SJSA1 (cell line): ENCODE measurements at regions not wholly inside any gene's neighbourhood (a gene's known extent, or its start where the extent isn't known, plus 50 kb on each side); places are given as distances from the start of the nearest gene placed in this dataset.

Source experiments
- DNase-seq, 2 experiments: peaks; one replicate each; pipeline ENCODE4 v3.0.0-alpha.2; 2015 to 2020; ENCODE audit warnings: low spot score in 2 of 2, low read depth in 1 of 2
- H3K27ac ChIP-seq: fragments of 250-450 bp; sonication (Bioruptor Pico); 2 replicates; pipeline ENCODE4 v1.5.1; 2020; ENCODE audit warnings: mild to moderate bottlenecking, moderate library complexity
- H3K27me3 ChIP-seq: fragments of 250-450 bp; sonication (Bioruptor Pico); replicated peaks from 2 replicates; pipeline ENCODE4 v1.5.1; 2020; ENCODE audit warnings: mild to moderate bottlenecking, moderate library complexity
- H3K36me3 ChIP-seq: fragments of 250-450 bp; sonication (Bioruptor Pico); 2 replicates; pipeline ENCODE4 v1.5.1; 2020; ENCODE audit warnings: mild to moderate bottlenecking
- H3K4me1 ChIP-seq: fragments of 250-450 bp; sonication (Bioruptor Pico); replicated peaks from 2 replicates; pipeline ENCODE4 v1.6.1; 2021; ENCODE audit warnings: mild to moderate bottlenecking
- H3K4me3 ChIP-seq: fragments of 250-450 bp; sonication (Bioruptor Pico); 2 replicates; pipeline ENCODE4 v1.5.1; 2020; ENCODE audit warnings: mild to moderate bottlenecking
- H3K9me3 ChIP-seq: fragments of 250-450 bp; sonication (Bioruptor Pico); replicated peaks from 2 replicates; pipeline ENCODE4 v1.5.1; 2020; ENCODE audit warnings: mild to moderate bottlenecking

- no peaks in the 10 kb centered on the region; the same call in 1 of the 2 replicates for H3K9me3 ChIP-seq
- H3K36me3 ChIP-seq = no peaks in the 10 kb centered on the region
- no peaks in the 10 kb centered on the region for H3K27me3 ChIP-seq
- no peak for DNase-seq
- H3K4me3 ChIP-seq = no peak overlapping the region
- H3K4me1 ChIP-seq = peaks cover 54% of the 10 kb centered on the region
- no peak overlapping the region for H3K27ac ChIP-seq
These were observed 158.3 kb upstream of the MEF2C start for GRCh38 chr5:89041249-89041779.

GRCh38 chr5:89036704-89037489 lies 153.9 kb upstream of the MEF2C start:
- H3K4me1 ChIP-seq = peaks cover 47% of the 10 kb centered on the region
- DNase-seq = peak; percentile 87 to 88
- no peaks in the 10 kb centered on the region; the same call in 1 of the 2 replicates for H3K9me3 ChIP-seq
- peak overlapping the region; percentile 75 for H3K27ac ChIP-seq
- H3K36me3 ChIP-seq = no peaks in the 10 kb centered on the region
- H3K27me3 ChIP-seq = no peaks in the 10 kb centered on the region
- no peak overlapping the region for H3K4me3 ChIP-seq

DNA sequence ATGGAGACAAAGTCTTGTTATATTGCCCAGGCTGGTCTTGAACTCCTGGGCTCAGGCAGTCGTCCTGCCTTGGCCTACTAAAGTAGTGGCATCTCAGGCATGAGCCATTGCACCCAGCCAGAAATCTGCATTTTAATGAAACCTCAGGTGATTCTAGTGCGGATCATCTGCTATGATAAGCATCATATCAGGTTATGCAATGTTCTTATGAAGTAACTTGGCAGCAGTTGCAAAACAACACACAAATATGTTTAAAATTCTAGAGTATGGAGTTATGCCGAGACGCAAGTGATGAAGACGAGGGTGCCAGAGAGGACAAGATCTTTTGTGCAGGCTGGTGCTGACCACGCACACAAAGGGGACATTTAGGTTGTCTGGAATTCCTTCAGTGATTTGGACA lies 153.2 kb upstream of the MEF2C start:
- peaks cover 41% of the 10 kb centered on the region for H3K4me1 ChIP-seq
- H3K4me3 ChIP-seq = no peak overlapping the region
- H3K27me3 ChIP-seq = no peaks in the 10 kb centered on the region
- H3K9me3 ChIP-seq = no peaks in the 10 kb centered on the region; the same call in 1 of the 2 replicates
- no peak overlapping the region for H3K27ac ChIP-seq
- no peak for DNase-seq
- H3K36me3 ChIP-seq = no peaks in the 10 kb centered on the region

DNA sequence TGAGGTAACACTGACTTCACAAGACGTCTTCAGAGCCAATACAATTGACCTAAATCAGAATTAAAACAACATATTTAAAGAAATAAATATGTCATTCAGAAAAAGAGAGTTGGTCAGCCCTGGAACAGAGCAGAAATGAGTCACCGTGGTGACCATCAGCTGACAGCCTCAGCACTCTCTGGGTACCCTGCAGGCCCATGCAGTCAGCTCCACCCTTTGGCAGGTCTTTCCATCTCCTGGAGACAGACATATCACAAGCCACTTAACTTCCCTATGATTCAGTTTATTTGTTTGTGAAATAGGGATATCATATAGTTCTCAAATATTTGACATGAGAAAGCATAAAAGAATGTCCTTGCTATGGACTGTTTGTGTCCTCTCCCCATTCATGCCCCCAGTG lies 151.6 kb upstream of the MEF2C start:
- Histone ChIP-seq H3K9me3 (no peaks in the 10 kb centered on the region; the same call in 1 of the 2 replicates), H3K4me1 (peaks cover 39% of the 10 kb centered on the region), H3K4me3 (no peak overlapping the region), H3K27ac (peak overlapping the region; percentile 9; the same call in 1 of the 2 replicates), H3K36me3 (no peaks in the 10 kb centered on the region), H3K27me3 (no peaks in the 10 kb centered on the region)
- peak; percentile 61 to 74 for DNase-seq

- H3K27me3 ChIP-seq = no peaks in the 10 kb centered on the region
- DNase-seq = no peak
- H3K4me1 ChIP-seq = peaks cover 23% of the 10 kb centered on the region
- H3K4me3 ChIP-seq = no peak overlapping the region
- 0 out of 2 replicates have a peak, but pooled peaks cover 3% of the 10 kb centered on the region for H3K9me3 ChIP-seq
- no peak overlapping the region for H3K27ac ChIP-seq
- no peaks in the 10 kb centered on the region for H3K36me3 ChIP-seq
These were observed 147.8 kb upstream of the MEF2C start for GRCh38 chr5:89030798-89031197.

DNA sequence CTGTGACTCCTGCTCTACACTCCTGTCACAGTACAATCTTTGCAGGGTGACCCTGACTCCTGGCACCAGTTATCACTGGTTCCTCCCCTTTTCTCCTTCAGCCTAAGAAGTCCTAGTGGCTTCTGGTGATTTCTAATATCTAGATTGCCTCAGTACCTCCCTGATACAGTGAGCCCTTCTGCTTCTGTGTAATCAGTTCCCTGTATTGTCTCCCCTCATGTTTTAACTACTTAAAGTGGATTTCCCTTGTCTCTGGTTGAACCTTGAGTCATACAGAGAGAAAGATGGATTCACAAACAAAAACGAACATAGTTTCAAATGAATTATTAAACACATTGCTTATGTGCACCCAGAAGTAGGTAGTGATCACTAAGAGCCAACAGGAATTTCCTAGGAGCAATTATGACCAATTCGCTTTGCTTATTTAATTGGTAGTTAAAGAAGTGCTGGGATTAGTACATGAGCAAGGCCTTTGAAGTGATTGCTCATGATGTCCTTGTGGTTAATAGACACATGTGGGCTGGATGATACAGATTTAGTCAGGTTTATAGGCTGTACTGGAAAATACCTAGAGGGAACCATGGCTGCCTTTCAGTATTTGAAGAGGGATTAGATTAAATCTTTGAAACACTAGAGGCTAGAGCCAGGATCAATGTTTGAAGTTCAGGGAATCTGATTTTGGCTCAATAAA lies 145.8 kb upstream of the MEF2C start:
- Histone ChIP-seq H3K27ac (no peak overlapping the region), H3K4me1 (peaks cover 6% of the 10 kb centered on the region), H3K9me3 (0 out of 2 replicates have a peak, but pooled peaks cover 3% of the 10 kb centered on the region), H3K4me3 (no peak overlapping the region), H3K27me3 (no peaks in the 10 kb centered on the region), H3K36me3 (no peaks in the 10 kb centered on the region)
- DNase-seq = no peak

GRCh38 chr5:89024045-89024444 lies 141.1 kb upstream of the MEF2C start:
- no peaks in the 10 kb centered on the region for H3K36me3 ChIP-seq
- H3K4me3 ChIP-seq = no peak overlapping the region
- H3K27ac ChIP-seq = no peak overlapping the region
- peaks cover 5% of the 10 kb centered on the region; the same call in 1 of the 2 replicates for H3K4me1 ChIP-seq
- 0 out of 2 replicates have a peak, but pooled peaks cover 3% of the 10 kb centered on the region for H3K9me3 ChIP-seq
- no peaks in the 10 kb centered on the region for H3K27me3 ChIP-seq
- no peak for DNase-seq

DNA sequence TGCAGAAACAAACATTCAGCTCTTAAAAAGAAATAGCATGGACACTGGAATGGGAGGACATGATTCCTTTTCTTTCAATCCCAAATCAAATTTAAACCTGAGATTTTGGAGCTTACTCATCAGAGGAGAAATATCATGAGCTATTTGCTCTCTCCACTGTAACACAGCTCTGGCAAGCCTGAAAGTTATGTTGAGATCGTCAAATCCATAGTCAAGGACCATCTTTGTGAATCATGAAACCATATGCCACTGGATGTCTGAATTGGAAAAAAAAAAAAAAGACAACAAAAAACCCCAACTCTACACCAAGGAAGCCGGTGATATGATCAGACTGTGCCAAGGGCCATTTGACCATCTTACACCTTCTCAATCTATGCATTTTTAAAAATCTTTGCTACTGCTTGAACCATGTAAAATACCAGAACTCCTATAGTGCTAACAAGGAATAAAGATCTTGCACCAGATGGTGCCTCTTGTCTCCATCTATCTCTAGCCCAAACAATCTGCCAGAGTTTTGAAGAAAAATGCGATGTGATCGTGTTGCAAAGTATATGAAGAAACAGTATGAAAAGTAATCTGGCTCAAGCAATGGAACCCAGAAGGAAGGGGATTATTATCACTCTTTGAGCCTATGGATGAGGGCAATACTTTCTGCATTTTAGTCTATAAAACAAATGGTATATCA lies 138.1 kb upstream of the MEF2C start:
- no peaks in the 10 kb centered on the region for H3K36me3 ChIP-seq
- no peak for DNase-seq
- no peaks in the 10 kb centered on the region for H3K27me3 ChIP-seq
- no peak overlapping the region for H3K4me3 ChIP-seq
- H3K9me3 ChIP-seq = no peaks in the 10 kb centered on the region
- H3K4me1 ChIP-seq = no peaks in the 10 kb centered on the region
- H3K27ac ChIP-seq = no peak overlapping the region

GRCh38 chr5:89016741-89017303 lies 133.8 kb upstream of the MEF2C start:
- Histone ChIP-seq H3K27ac (no peak overlapping the region), H3K36me3 (no peaks in the 10 kb centered on the region), H3K4me3 (no peak overlapping the region), H3K4me1 (peaks cover 8% of the 10 kb centered on the region), H3K9me3 (no peaks in the 10 kb centered on the region), H3K27me3 (no peaks in the 10 kb centered on the region)
- no peak for DNase-seq

GRCh38 chr5:89015409-89015808 lies 132.4 kb upstream of the MEF2C start:
- Histone ChIP-seq H3K27ac (no peak overlapping the region), H3K4me3 (no peak overlapping the region), H3K9me3 (no peaks in the 10 kb centered on the region), H3K27me3 (no peaks in the 10 kb centered on the region), H3K36me3 (no peaks in the 10 kb centered on the region), H3K4me1 (peaks cover 12% of the 10 kb centered on the region)
- no peak for DNase-seq

DNA sequence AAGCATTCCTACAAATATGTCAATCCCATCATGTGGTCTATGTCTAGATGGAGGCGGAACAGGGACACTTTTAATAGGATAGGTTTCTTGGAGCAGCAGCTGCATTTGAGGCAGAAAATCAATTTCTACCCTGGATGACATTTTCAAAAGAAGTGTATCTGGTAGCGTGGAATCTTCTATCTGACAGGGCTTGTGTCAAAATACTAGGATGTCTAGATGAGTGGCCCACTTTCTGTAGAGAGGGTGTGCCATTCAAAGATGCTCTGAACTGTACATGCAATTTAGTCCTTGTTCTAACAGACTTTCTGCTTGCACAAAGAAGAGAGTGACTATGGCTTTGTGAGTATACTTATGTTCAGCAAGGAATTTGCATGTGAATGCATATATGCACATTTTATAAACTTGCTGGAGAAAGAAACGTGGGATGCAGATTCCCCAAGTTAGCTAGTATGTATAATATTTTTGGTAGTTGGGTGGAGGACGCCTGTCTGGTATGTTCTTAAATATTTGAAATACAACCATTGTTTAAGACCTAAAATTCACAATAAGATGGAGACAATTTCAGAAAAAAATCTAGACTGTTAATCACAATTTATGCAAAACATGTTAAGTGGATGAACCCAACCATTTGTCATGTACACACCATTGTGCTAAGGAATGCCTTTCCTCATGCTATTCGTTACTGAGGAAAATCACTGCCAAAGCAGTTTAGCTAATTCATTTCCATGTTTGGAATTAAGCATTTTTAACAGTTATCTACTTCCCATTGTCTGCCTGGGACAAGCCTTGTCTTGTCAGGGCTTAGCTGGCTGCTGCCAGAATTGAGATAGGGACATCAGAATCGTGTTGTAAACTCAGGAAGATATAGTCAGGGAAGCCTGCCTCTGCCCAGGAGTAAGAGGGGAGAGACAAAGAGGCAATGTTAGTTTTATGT lies 129.1 kb upstream of the MEF2C start:
- no peaks in the 10 kb centered on the region for H3K36me3 ChIP-seq
- no peak overlapping the region for H3K4me3 ChIP-seq
- H3K9me3 ChIP-seq = no peaks in the 10 kb centered on the region; the same call in 1 of the 2 replicates
- H3K4me1 ChIP-seq = peaks cover 12% of the 10 kb centered on the region
- peak in 1 of 2 experiments; percentile 47 for DNase-seq
- H3K27ac ChIP-seq = peak overlapping the region; percentile 37
- H3K27me3 ChIP-seq = no peaks in the 10 kb centered on the region

- Histone ChIP-seq H3K36me3 (no peaks in the 10 kb centered on the region), H3K4me3 (no peak overlapping the region), H3K27me3 (no peaks in the 10 kb centered on the region), H3K4me1 (peaks cover 12% of the 10 kb centered on the region), H3K27ac (no peak overlapping the region), H3K9me3 (no peaks in the 10 kb centered on the region; the same call in 1 of the 2 replicates)
- DNase-seq = no peak
These were observed 127.5 kb upstream of the MEF2C start for GRCh38 chr5:89010512-89010911.
